ENCODE measurements at regions not wholly inside any gene's neighbourhood (a gene's known extent, or its start where the extent isn't known, plus 50 kb on each side); places are given as distances from the start of the nearest gene placed in this dataset.

- DNase-seq, result no peak
Measured at GRCh38 chr20:51867251-51867650, 64.9 kb upstream of the SALL4 start.

- no peak for DNase-seq
Measured at GRCh38 chr20:51864967-51865366, 62.6 kb upstream of the SALL4 start.

- no peak for DNase-seq
Measured at GRCh38 chr20:51862796-51863195, 60.5 kb upstream of the SALL4 start.

GRCh38 chr20:51861726-51862466, 59.6 kb upstream of the SALL4 start:
- no peak for DNase-seq

- DNase-seq, result no peak
Measured at GRCh38 chr20:51860111-51860882, 58.0 kb upstream of the SALL4 start.

GRCh38 chr20:51856432-51856831, 54.1 kb upstream of the SALL4 start:
- no peak for DNase-seq

GRCh38 chr20:51854921-51855320, 52.6 kb upstream of the SALL4 start:
- no peak for DNase-seq

All from SW 1271 (cell line).